ENCODE measurements at regions not wholly inside any gene's neighbourhood (a gene's known extent, or its start where the extent isn't known, plus 50 kb on each side); places are given as distances from the start of the nearest gene placed in this dataset.

- no peak for DNase-seq
- intact Hi-C loops (cut with DNase I) = no loop called here
Measured at GRCh38 chr2:223219872-223220657, 168.1 kb downstream of the KCNE4 start.

- intact Hi-C loops (cut with DNase I) = no loop called here
- no peak for DNase-seq
Measured at GRCh38 chr2:223220658-223220925, 168.6 kb downstream of the KCNE4 start.

- DNase-seq = no peak
- intact Hi-C loops (cut with DNase I) = no loop called here
Measured at GRCh38 chr2:223221139-223221835, 169.3 kb downstream of the KCNE4 start.

GRCh38 chr2:223222397-223222796 lies 170.4 kb downstream of the KCNE4 start:
- no peak for DNase-seq
- intact Hi-C loops (cut with DNase I) = no loop called here

- intact Hi-C loops (cut with DNase I) = no loop called here
- no peak for DNase-seq
Measured at GRCh38 chr2:223223156-223223555, 171.2 kb downstream of the KCNE4 start.

- DNase-seq = no peak
- intact Hi-C loops (cut with DNase I) = no loop called here
Measured at GRCh38 chr2:223225266-223225665, 173.3 kb downstream of the KCNE4 start.

- no peak for DNase-seq
- intact Hi-C loops (cut with DNase I) = no loop called here
Measured at GRCh38 chr2:223226264-223226663, 174.3 kb downstream of the KCNE4 start.

GRCh38 chr2:223227338-223227737 lies 175.3 kb downstream of the KCNE4 start:
- DNase-seq = no peak
- intact Hi-C loops (cut with DNase I) = no loop called here

GRCh38 chr2:223228871-223229270 lies 176.9 kb downstream of the KCNE4 start:
- DNase-seq = no peak
- intact Hi-C loops (cut with DNase I) = no loop called here

- intact Hi-C loops (cut with DNase I) = no loop called here
Measured at GRCh38 chr2:223230352-223230751, 178.4 kb downstream of the KCNE4 start.

GRCh38 chr2:223232285-223232684 lies 180.3 kb downstream of the KCNE4 start:
- DNase-seq = no peak
- intact Hi-C loops (cut with DNase I) = no loop called here

More at GRCh38 chr2:223230352-223230751, 178.4 kb downstream of the KCNE4 start:
- DNase-seq = no peak

- no peak for DNase-seq
- intact Hi-C loops (cut with DNase I) = no loop called here
Measured at GRCh38 chr2:223232896-223233295, 180.9 kb downstream of the KCNE4 start.

GRCh38 chr2:223235986-223236385 lies 184.0 kb downstream of the KCNE4 start:
- DNase-seq = no peak
- intact Hi-C loops (cut with DNase I) = no loop called here

GRCh38 chr2:223238301-223238700 lies 186.3 kb downstream of the KCNE4 start:
- intact Hi-C loops (cut with DNase I) = no loop called here
- no peak for DNase-seq

- intact Hi-C loops (cut with DNase I) = no loop called here
- DNase-seq = no peak
Measured at GRCh38 chr2:223243233-223243632, 191.2 kb downstream of the KCNE4 start.

GRCh38 chr2:223247136-223247535 lies 195.1 kb downstream of the KCNE4 start:
- intact Hi-C loops (cut with DNase I) = no loop called here
- DNase-seq = peak in 14 of 42 donors; percentile 6 to 47 (median 30)

- intact Hi-C loops (cut with DNase I) = no loop called here
Measured at GRCh38 chr2:223251656-223252229, 199.8 kb downstream of the KCNE4 start.

GRCh38 chr2:223260681-223261080 lies 208.7 kb downstream of the KCNE4 start:
- intact Hi-C loops (cut with DNase I) = no loop called here
- DNase-seq = no peak

More at GRCh38 chr2:223251656-223252229, 199.8 kb downstream of the KCNE4 start:
- DNase-seq = no peak

GRCh38 chr2:223262946-223263345 lies 211.0 kb downstream of the KCNE4 start:
- no peak for DNase-seq
- intact Hi-C loops (cut with DNase I) = no loop called here

- DNase-seq = no peak
- intact Hi-C loops (cut with DNase I) = no loop called here
Measured at GRCh38 chr2:223264541-223265193, 212.7 kb downstream of the KCNE4 start.

Measured in head of caudate nucleus (tissue), 42 donors.